ENCODE measurements at regions not wholly inside any gene's neighbourhood (a gene's known extent, or its start where the extent isn't known, plus 50 kb on each side); places are given as distances from the start of the nearest gene placed in this dataset.

DNA sequence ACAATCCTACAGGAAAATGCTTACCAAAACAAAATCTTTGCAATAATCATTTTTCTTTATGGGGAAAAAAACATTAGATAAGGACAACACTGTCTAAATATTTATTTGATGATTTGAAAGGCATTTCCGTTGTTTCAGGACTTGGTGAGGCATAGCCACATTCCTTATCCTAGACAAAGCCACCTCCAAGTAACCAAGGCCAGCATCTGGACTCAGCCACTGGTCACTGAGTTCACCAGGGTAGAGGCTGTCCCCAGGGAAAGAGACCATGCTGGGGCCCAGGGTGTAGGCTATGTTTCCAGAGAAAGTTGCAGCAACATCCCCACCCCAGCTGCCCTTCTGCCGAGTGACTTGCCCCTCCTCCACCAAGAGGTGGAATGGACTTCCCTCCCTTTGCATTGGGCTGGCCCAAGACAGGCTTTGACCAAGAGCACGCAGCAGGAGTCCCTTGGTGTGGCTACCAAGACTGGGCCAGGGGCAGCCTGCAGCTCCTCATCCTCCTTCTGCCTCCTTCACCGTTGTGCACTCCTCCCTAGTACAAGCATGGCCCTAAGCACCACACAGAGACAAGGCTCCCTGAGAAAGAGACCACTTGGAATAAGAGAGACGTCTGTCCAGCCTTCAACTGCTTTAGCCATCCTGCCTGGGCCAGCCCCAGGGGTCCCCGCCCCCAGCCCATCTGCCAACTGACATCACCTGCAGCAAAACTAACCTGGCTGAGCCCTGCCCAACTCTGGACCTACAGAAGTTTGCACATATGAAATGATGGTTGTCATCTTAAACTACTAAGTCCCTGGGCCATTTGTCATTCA lies 68.1 kb upstream of the SPIN1 start:
- TF ChIP-seq, protein P1, sequence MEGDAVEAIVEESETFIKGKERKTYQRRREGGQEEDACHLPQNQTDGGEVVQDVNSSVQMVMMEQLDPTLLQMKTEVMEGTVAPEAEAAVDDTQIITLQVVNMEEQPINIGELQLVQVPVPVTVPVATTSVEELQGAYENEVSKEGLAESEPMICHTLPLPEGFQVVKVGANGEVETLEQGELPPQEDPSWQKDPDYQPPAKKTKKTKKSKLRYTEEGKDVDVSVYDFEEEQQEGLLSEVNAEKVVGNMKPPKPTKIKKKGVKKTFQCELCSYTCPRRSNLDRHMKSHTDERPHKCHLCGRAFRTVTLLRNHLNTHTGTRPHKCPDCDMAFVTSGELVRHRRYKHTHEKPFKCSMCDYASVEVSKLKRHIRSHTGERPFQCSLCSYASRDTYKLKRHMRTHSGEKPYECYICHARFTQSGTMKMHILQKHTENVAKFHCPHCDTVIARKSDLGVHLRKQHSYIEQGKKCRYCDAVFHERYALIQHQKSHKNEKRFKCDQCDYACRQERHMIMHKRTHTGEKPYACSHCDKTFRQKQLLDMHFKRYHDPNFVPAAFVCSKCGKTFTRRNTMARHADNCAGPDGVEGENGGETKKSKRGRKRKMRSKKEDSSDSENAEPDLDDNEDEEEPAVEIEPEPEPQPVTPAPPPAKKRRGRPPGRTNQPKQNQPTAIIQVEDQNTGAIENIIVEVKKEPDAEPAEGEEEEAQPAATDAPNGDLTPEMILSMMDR (IDR thresholded peaks at IDR 0.05) = no peak
- TF ChIP-seq POLR2A (IDR thresholded peaks at IDR 0.05) = no peak
- TF ChIP-seq POLR2AphosphoS5 (IDR thresholded peaks at IDR 0.05) = no peak
- no peaks in the 10 kb centered on the region for H3K36me3 ChIP-seq
- H3K4me3 ChIP-seq = no peak overlapping the region
- no peak for DNase-seq (ENCODE audit: low spot score in 2 of 2)
- intact Hi-C loops (cut with DNase I; ENCODE audit: low total_unique reads) = no loop called here
- no peak overlapping the region for H3K27ac ChIP-seq
- H3K9me3 ChIP-seq = no peaks in the 10 kb centered on the region
- no peaks in the 10 kb centered on the region for H3K4me1 ChIP-seq
- H3K27me3 ChIP-seq = no peaks in the 10 kb centered on the region

- Histone ChIP-seq H3K36me3 (no peaks in the 10 kb centered on the region), H3K9me3 (no peaks in the 10 kb centered on the region), H3K4me3 (no peak overlapping the region), H3K27ac (no peak overlapping the region), H3K4me1 (no peaks in the 10 kb centered on the region), H3K27me3 (no peaks in the 10 kb centered on the region)
- DNase-seq (ENCODE audit: low spot score in 2 of 2) = no peak
- TF ChIP-seq POLR2AphosphoS5 (IDR thresholded peaks at IDR 0.05) = no peak
- TF ChIP-seq, protein P1 (IDR thresholded peaks at IDR 0.05) = no peak
- intact Hi-C loops (cut with DNase I; ENCODE audit: low total_unique reads) = no loop called here
Measured at GRCh38 chr9:88313364-88314220, 74.7 kb upstream of the SPIN1 start.

GRCh38 chr9:88312517-88313103 lies 75.6 kb upstream of the SPIN1 start:
- no peaks in the 10 kb centered on the region for H3K27me3 ChIP-seq
- H3K27ac ChIP-seq = no peak overlapping the region
- H3K4me1 ChIP-seq = no peaks in the 10 kb centered on the region
- no peak overlapping the region for H3K4me3 ChIP-seq
- DNase-seq (ENCODE audit: low spot score in 2 of 2) = no peak
- H3K9me3 ChIP-seq = no peaks in the 10 kb centered on the region
- H3K36me3 ChIP-seq = no peaks in the 10 kb centered on the region
- intact Hi-C loops (cut with DNase I; ENCODE audit: low total_unique reads) = no loop called here
- no peak for TF ChIP-seq POLR2A (IDR thresholded peaks at IDR 0.05)
- TF ChIP-seq POLR2AphosphoS5 (IDR thresholded peaks at IDR 0.05) = no peak
- TF ChIP-seq, protein P1 (IDR thresholded peaks at IDR 0.05) = no peak

DNA sequence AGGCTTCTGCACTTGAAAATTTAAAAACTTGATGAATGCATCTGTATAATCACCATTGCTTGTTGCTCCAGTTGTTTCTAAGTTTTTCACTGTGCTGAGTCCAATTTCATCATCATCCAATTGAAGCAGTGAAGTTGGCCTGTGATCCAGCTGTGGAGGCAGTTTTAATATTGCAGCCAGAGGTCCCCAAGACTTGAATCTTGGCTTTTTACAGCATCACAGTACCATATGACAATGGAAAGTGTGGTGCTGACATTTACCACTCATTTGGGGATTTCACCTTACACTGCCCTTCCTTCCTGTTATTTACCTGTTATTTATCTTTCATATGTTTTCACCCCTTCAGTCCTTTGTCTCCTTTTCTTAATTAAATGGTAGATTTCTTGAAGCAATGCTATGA lies 76.2 kb upstream of the SPIN1 start:
- no peak overlapping the region for H3K4me3 ChIP-seq
- H3K36me3 ChIP-seq = no peaks in the 10 kb centered on the region
- H3K9me3 ChIP-seq = no peaks in the 10 kb centered on the region
- intact Hi-C loops (cut with DNase I; ENCODE audit: low total_unique reads) = no loop called here
- H3K27me3 ChIP-seq = no peaks in the 10 kb centered on the region
- DNase-seq (ENCODE audit: low spot score in 2 of 2) = no peak
- no peak for TF ChIP-seq POLR2AphosphoS5 (IDR thresholded peaks at IDR 0.05)
- no peak for TF ChIP-seq POLR2A (IDR thresholded peaks at IDR 0.05)
- TF ChIP-seq, protein P1 (IDR thresholded peaks at IDR 0.05) = no peak
- H3K27ac ChIP-seq = no peak overlapping the region
- no peaks in the 10 kb centered on the region for H3K4me1 ChIP-seq
